IPS-15b (cell line): ENCODE measurements at regions not wholly inside any gene's neighbourhood (a gene's known extent, or its start where the extent isn't known, plus 50 kb on each side); places are given as distances from the start of the nearest gene placed in this dataset.

Experiments used
- H3K27me3 ChIP-seq: one replicate; pipeline ENCODE4 v1.6.1; 2013; ENCODE audit warnings: low read length; ENCODE audit not compliant: control insufficient read depth, insufficient read depth
- H3K36me3 ChIP-seq: one replicate; pipeline ENCODE4 v1.6.1; 2013; ENCODE audit warnings: low read length; ENCODE audit not compliant: control insufficient read depth, insufficient read depth
- H3K4me1 ChIP-seq: one replicate; pipeline ENCODE4 v1.6.1; 2013; ENCODE audit warnings: mild to moderate bottlenecking, low read length; ENCODE audit not compliant: control insufficient read depth, insufficient read depth
- H3K4me3 ChIP-seq: one replicate; pipeline ENCODE4 v1.5.1; 2013; ENCODE audit warnings: low read depth, low read length
- H3K9ac ChIP-seq: one replicate; pipeline ENCODE4 v1.6.1; 2013; ENCODE audit warnings: low read depth, mild to moderate bottlenecking, low read length
- H3K9me3 ChIP-seq: one replicate; pipeline ENCODE4 v1.6.1; 2013; ENCODE audit warnings: mild to moderate bottlenecking, low read length; ENCODE audit not compliant: control insufficient read depth, insufficient read depth

DNA sequence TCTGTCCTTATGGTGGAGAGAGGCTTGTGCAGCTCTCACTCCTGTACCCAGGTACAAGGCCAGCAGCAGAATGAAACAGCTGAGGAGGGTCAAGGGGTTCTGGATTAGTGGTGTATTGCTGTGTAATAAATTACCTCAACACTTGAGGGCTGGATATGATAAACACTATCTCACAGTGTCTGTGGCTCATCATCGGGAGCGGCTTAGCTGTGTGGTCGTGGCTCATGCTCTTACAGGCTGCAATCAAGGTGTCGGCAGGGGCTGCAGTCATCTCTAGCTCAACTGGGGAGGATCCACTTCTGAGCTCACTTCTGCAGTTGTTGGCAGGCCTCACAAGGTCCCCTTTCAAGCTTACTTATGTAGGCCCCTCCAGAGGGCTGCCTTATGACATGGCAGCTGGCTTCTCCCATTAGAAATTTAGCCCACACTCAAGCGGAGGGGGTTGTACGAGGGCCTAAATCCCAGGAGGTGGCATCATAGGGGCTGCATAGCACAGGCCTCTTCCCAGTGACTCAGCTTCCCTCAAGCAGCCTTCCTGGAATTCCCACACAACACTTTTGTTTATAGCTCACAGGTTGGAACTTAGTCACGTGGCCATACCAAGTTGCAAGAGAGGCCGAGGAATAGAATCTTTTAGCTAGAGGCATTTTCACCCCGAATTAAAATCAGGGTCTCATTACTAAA, 148.2 kb upstream of the RPS6KA3 start:
- no peaks in the 10 kb centered on the region for H3K36me3 ChIP-seq
- H3K4me3 ChIP-seq = no peak overlapping the region
- peaks cover 8% of the 10 kb centered on the region for H3K9me3 ChIP-seq
- H3K27me3 ChIP-seq = no peaks in the 10 kb centered on the region
- H3K9ac ChIP-seq = no peak overlapping the region
- no peaks in the 10 kb centered on the region for H3K4me1 ChIP-seq

GRCh38 chrX:20414066-20414465, 147.4 kb upstream of the RPS6KA3 start:
- H3K9me3 ChIP-seq = peaks cover 8% of the 10 kb centered on the region
- H3K27me3 ChIP-seq = no peaks in the 10 kb centered on the region
- no peaks in the 10 kb centered on the region for H3K36me3 ChIP-seq
- no peak overlapping the region for H3K9ac ChIP-seq
- no peak overlapping the region for H3K4me3 ChIP-seq
- no peaks in the 10 kb centered on the region for H3K4me1 ChIP-seq

GRCh38 chrX:20412871-20413486, 146.3 kb upstream of the RPS6KA3 start:
- no peaks in the 10 kb centered on the region for H3K36me3 ChIP-seq
- no peak overlapping the region for H3K9ac ChIP-seq
- H3K27me3 ChIP-seq = no peaks in the 10 kb centered on the region
- no peaks in the 10 kb centered on the region for H3K4me1 ChIP-seq
- H3K9me3 ChIP-seq = peaks cover 8% of the 10 kb centered on the region
- no peak overlapping the region for H3K4me3 ChIP-seq

- H3K4me1 ChIP-seq = no peaks in the 10 kb centered on the region
- H3K9ac ChIP-seq = no peak overlapping the region
- H3K4me3 ChIP-seq = no peak overlapping the region
- peaks cover 8% of the 10 kb centered on the region for H3K9me3 ChIP-seq
- no peaks in the 10 kb centered on the region for H3K27me3 ChIP-seq
- H3K36me3 ChIP-seq = no peaks in the 10 kb centered on the region
Observed at GRCh38 chrX:20410540-20410939, 143.8 kb upstream of the RPS6KA3 start.

DNA sequence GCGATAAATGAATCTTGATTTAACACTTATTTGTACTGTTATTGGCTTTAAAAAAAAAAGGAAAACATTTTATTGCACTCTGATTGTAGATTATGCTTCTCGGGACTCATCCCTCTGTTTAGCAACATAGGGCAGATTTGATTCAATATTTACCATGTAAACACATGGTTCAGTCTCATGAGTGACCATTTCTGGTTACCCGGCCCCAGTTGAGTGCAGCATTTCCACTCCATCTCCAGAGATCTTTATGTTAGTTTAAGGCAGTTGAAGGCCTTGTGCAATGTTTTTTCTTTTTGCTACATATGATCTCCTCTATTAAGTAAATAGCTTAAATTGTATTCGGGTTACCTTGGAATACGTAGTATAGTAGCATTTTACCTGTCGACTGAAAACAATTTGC, 143.3 kb upstream of the RPS6KA3 start:
- Histone ChIP-seq H3K9me3 (peaks cover 8% of the 10 kb centered on the region), H3K9ac (no peak overlapping the region), H3K4me3 (no peak overlapping the region), H3K27me3 (no peaks in the 10 kb centered on the region), H3K36me3 (no peaks in the 10 kb centered on the region), H3K4me1 (no peaks in the 10 kb centered on the region)

DNA sequence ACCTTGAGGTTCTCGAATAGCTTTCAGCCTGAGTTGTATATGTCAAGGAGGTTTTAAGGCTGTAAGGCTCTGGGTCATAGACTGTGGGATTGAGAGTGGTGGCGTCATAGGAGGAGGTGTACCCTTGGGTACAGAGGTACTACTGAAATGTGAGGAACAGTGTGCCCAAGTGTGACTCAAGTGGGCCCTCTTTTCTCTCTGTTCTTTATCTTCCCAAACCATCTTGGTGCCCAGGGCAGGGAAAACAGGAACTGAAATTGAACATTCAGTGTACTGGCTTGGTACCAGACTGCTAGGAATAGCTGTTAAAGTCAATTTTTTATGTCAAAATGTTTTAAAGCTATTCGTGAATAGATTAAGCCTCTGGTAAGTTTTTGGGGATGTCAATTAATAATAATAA, 136.2 kb upstream of the RPS6KA3 start:
- no peaks in the 10 kb centered on the region for H3K36me3 ChIP-seq
- H3K9me3 ChIP-seq = no peaks in the 10 kb centered on the region
- no peak overlapping the region for H3K9ac ChIP-seq
- no peak overlapping the region for H3K4me3 ChIP-seq
- H3K4me1 ChIP-seq = no peaks in the 10 kb centered on the region
- no peaks in the 10 kb centered on the region for H3K27me3 ChIP-seq

DNA sequence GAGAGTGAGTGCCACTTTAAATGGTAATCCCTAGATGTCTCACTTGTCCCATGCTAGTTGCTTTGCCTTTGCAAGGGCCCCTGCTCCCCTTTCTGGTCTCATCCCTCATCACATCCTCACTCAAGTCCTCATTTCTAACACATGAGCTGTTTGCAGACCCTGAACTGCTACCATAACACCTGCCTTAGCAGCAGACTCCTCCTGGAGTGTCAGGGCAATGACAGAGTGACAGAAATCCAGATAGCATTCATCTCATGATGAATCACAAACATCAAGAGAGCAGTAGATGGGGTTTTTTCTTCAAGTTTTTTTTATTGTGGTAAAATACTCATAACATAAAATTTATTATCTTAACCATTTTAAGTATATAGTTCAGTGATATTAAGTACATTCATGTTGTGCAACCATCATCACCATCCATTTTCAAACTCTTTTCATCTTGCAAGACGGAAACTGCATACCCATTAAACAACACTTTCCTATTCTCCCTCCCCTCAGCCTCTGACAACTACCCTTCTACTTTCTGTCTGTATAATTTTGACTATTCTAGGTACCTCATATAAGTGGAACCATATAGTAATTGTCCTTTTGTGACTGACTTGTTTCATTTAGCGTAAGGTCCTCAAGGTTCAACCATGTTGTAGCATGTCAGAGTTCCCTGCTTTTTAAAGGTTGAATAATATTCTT, 133.2 kb upstream of the RPS6KA3 start:
- Histone ChIP-seq H3K9ac (no peak overlapping the region), H3K4me1 (no peaks in the 10 kb centered on the region), H3K36me3 (no peaks in the 10 kb centered on the region), H3K27me3 (no peaks in the 10 kb centered on the region), H3K4me3 (no peak overlapping the region), H3K9me3 (no peaks in the 10 kb centered on the region)

- Histone ChIP-seq H3K4me1 (no peaks in the 10 kb centered on the region), H3K27me3 (no peaks in the 10 kb centered on the region), H3K36me3 (no peaks in the 10 kb centered on the region), H3K9me3 (no peaks in the 10 kb centered on the region), H3K9ac (no peak overlapping the region), H3K4me3 (no peak overlapping the region)
Observed at GRCh38 chrX:20397587-20397986, 130.9 kb upstream of the RPS6KA3 start.

DNA sequence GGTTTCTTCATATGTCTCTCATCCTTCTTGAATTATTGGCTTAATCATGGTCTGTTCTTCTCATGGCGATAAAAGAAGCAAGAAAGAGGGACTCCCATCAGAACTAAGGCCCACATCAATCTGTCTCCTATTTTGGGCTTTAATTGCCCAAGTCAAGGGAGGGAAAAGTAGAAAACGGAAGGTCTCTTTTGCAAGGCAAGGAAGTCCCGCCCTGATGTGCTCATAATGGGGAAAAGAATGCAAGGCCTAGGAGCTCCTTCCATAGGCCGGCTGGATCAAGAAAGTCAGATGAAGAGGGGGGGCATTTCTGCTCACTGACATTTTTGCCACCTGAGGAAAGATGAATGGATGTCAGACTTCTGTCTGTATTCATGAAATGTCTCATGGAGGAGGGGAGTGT, 127.7 kb upstream of the RPS6KA3 start:
- Histone ChIP-seq H3K27me3 (no peaks in the 10 kb centered on the region), H3K9ac (no peak overlapping the region)

GRCh38 chrX:20393944-20394343, 127.2 kb upstream of the RPS6KA3 start:
- Histone ChIP-seq H3K36me3 (no peaks in the 10 kb centered on the region), H3K4me3 (no peak overlapping the region), H3K9me3 (no peaks in the 10 kb centered on the region), H3K27me3 (no peaks in the 10 kb centered on the region), H3K9ac (no peak overlapping the region), H3K4me1 (no peaks in the 10 kb centered on the region)

More for the DNA sequence above, 127.7 kb upstream of the RPS6KA3 start:
- no peaks in the 10 kb centered on the region for H3K36me3 ChIP-seq
- H3K9me3 ChIP-seq = no peaks in the 10 kb centered on the region
- H3K4me1 ChIP-seq = no peaks in the 10 kb centered on the region
- no peak overlapping the region for H3K4me3 ChIP-seq

GRCh38 chrX:20388594-20388993, 121.9 kb upstream of the RPS6KA3 start:
- H3K9ac ChIP-seq = no peak overlapping the region

GRCh38 chrX:20383477-20383876, 116.8 kb upstream of the RPS6KA3 start:
- Histone ChIP-seq H3K36me3 (no peaks in the 10 kb centered on the region), H3K9ac (no peak overlapping the region), H3K27me3 (no peaks in the 10 kb centered on the region), H3K4me1 (no peaks in the 10 kb centered on the region), H3K9me3 (no peaks in the 10 kb centered on the region), H3K4me3 (no peak overlapping the region)

More at GRCh38 chrX:20388594-20388993, 121.9 kb upstream of the RPS6KA3 start:
- H3K4me1 ChIP-seq = no peaks in the 10 kb centered on the region
- H3K9me3 ChIP-seq = no peaks in the 10 kb centered on the region
- H3K4me3 ChIP-seq = no peak overlapping the region
- H3K36me3 ChIP-seq = no peaks in the 10 kb centered on the region
- no peaks in the 10 kb centered on the region for H3K27me3 ChIP-seq
